LNCAP (cell line): ENCODE measurements at regions not wholly inside any gene's neighbourhood (a gene's known extent, or its start where the extent isn't known, plus 50 kb on each side); places are given as distances from the start of the nearest gene placed in this dataset.

ENCODE experiments used
- CTCF ChIP-seq: fragments of 450-650 bp; IDR thresholded peaks from 2 replicates; pipeline ENCODE4 v1.5.1; 2017; ENCODE audit warnings: mild to moderate bottlenecking

- TF ChIP-seq CTCF = no peak
These were observed 127.3 kb upstream of the LGALSL start for GRCh38 chr2:64326578-64327050.

GRCh38 chr2:64327129-64327509, 126.8 kb upstream of the LGALSL start:
- TF ChIP-seq CTCF = no peak

GRCh38 chr2:64327510-64328414, 126.2 kb upstream of the LGALSL start:
- TF ChIP-seq CTCF = no peak

GRCh38 chr2:64328415-64328722, 125.6 kb upstream of the LGALSL start:
- no peak for TF ChIP-seq CTCF

GRCh38 chr2:64328756-64329155, 125.2 kb upstream of the LGALSL start:
- TF ChIP-seq CTCF = no peak

- no peak for TF ChIP-seq CTCF
These were observed 124.1 kb upstream of the LGALSL start for GRCh38 chr2:64329848-64330247.

- TF ChIP-seq CTCF = peak; percentile 65
These were observed 123.5 kb upstream of the LGALSL start for GRCh38 chr2:64330281-64331113.
